Renal pelvis (tissue), 1 donor: ENCODE measurements at regions not wholly inside any gene's neighbourhood (a gene's known extent, or its start where the extent isn't known, plus 50 kb on each side); places are given as distances from the start of the nearest gene placed in this dataset.
"Not testable (repeated sequence)": the region's sequence is repeated elsewhere in the genome, so short reads cannot be mapped to it uniquely, and the experiment has no call there.

ENCODE experiments used
- DNase-seq: peaks from one replicate; pipeline ENCODE4 v3.0.0-alpha.2; 2013

GRCh38 chr20:48440916-48441315 lies 386.9 kb downstream of the PREX1 start:
- no peak for DNase-seq

GRCh38 chr20:48440261-48440660 lies 387.5 kb downstream of the PREX1 start:
- not testable (repeated sequence) for DNase-seq

GRCh38 chr20:48437146-48437545 lies 390.7 kb downstream of the PREX1 start:
- no peak for DNase-seq

- DNase-seq = not testable (repeated sequence)
Observed at GRCh38 chr20:48436609-48437008, 391.2 kb downstream of the PREX1 start.

GRCh38 chr20:48433178-48433577 lies 394.6 kb downstream of the PREX1 start:
- DNase-seq = no peak

GRCh38 chr20:48432494-48432832 lies 395.3 kb downstream of the PREX1 start:
- no peak for DNase-seq

- no peak for DNase-seq
Observed at GRCh38 chr20:48431653-48432493, 395.9 kb downstream of the PREX1 start.

GRCh38 chr20:48426630-48427029 lies 401.2 kb downstream of the PREX1 start:
- DNase-seq = no peak

GRCh38 chr20:48425817-48426612 lies 401.8 kb downstream of the PREX1 start:
- DNase-seq = no peak

GRCh38 chr20:48425321-48425720 lies 402.5 kb downstream of the PREX1 start:
- no peak for DNase-seq

- no peak for DNase-seq
Observed at GRCh38 chr20:48422242-48422960, 405.4 kb downstream of the PREX1 start.

- no peak for DNase-seq
Observed at GRCh38 chr20:48421547-48421946, 406.3 kb downstream of the PREX1 start.

- no peak for DNase-seq
Observed at GRCh38 chr20:48420176-48420575, 407.6 kb downstream of the PREX1 start.

- no peak for DNase-seq
Observed at GRCh38 chr20:48419173-48419572, 408.6 kb downstream of the PREX1 start.

GRCh38 chr20:48416002-48416401 lies 411.8 kb downstream of the PREX1 start:
- no peak for DNase-seq

GRCh38 chr20:48414786-48415185 lies 413.0 kb downstream of the PREX1 start:
- no peak for DNase-seq

- DNase-seq = no peak
Observed at GRCh38 chr20:48411919-48412522, 415.8 kb downstream of the PREX1 start.

- no peak for DNase-seq
Observed at GRCh38 chr20:48411245-48411644, 416.6 kb downstream of the PREX1 start.

GRCh38 chr20:48409055-48409615 lies 418.7 kb downstream of the PREX1 start:
- no peak for DNase-seq

GRCh38 chr20:48407710-48408109 lies 420.1 kb downstream of the PREX1 start:
- no peak for DNase-seq

GRCh38 chr20:48406912-48407340 lies 420.9 kb downstream of the PREX1 start:
- no peak for DNase-seq

GRCh38 chr20:48406498-48406897 lies 421.3 kb downstream of the PREX1 start:
- no peak for DNase-seq
